Prostate gland (tissue), 2 donors: ENCODE measurements at regions not wholly inside any gene's neighbourhood (a gene's known extent, or its start where the extent isn't known, plus 50 kb on each side); places are given as distances from the start of the nearest gene placed in this dataset.

ENCODE experiments used
- POLR2A ChIP-seq: fragments of 450-650 bp; IDR thresholded peaks from one replicate; pipeline ENCODE4 v1.6.1; 2016; ENCODE audit warnings: antibody characterized with exemption, mild to moderate bottlenecking
- POLR2AphosphoS5 ChIP-seq: sonication (generic); formaldehyde crosslinking; IDR thresholded peaks from one replicate; pipeline ENCODE4 v1.6.1; 2017; ENCODE audit warnings: antibody characterized with exemption
- TF ChIP-seq, protein P1 (sequence below), 4 experiments: fragments of 200-600 bp in 2 of 4; fragments of 450-650 bp in 2 of 4; sonication (generic) in 2 of 4; IDR thresholded peaks; 1 replicate in 3 of 4; 2 replicates in 1 of 4; pipeline ENCODE4 v1.5.1; 2016 to 2019; ENCODE audit warnings: antibody characterized with exemption in 4 of 4, mild to moderate bottlenecking in 2 of 4, moderate library complexity in 2 of 4

DNA sequence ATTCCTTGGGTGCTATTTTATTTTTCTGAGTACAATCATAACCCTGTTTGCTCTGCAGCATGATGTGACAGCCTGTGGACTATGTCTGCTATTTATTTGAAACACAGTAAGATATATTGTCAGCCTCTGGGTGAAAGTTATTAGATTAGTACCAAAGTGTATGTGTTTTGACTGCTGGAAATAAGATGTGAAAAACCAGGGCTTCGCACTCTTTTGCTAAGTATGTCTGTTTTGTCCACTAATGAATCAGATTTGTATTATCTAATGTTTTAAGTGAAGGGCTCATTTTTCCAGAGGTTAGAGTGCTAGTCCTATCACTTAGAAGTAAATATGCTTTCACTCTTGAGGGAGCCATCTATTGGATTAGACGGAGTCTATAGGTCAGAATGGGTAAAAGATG lies 569.8 kb upstream of the FZD8 start:
- TF ChIP-seq, protein P1, sequence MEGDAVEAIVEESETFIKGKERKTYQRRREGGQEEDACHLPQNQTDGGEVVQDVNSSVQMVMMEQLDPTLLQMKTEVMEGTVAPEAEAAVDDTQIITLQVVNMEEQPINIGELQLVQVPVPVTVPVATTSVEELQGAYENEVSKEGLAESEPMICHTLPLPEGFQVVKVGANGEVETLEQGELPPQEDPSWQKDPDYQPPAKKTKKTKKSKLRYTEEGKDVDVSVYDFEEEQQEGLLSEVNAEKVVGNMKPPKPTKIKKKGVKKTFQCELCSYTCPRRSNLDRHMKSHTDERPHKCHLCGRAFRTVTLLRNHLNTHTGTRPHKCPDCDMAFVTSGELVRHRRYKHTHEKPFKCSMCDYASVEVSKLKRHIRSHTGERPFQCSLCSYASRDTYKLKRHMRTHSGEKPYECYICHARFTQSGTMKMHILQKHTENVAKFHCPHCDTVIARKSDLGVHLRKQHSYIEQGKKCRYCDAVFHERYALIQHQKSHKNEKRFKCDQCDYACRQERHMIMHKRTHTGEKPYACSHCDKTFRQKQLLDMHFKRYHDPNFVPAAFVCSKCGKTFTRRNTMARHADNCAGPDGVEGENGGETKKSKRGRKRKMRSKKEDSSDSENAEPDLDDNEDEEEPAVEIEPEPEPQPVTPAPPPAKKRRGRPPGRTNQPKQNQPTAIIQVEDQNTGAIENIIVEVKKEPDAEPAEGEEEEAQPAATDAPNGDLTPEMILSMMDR (IDR thresholded peaks at IDR 0.05): no peak
- TF ChIP-seq POLR2A (no peak), POLR2AphosphoS5 (no peak)
